ENCODE measurements at regions not wholly inside any gene's neighbourhood (a gene's known extent, or its start where the extent isn't known, plus 50 kb on each side); places are given as distances from the start of the nearest gene placed in this dataset.

- DNase-seq (ENCODE audit: low read depth in 1 of 2, low spot score in 1 of 2): no peak
These were observed 247.8 kb downstream of the CD83 start for GRCh38 chr6:14365393-14365792.

- DNase-seq (ENCODE audit: low read depth in 1 of 2, low spot score in 1 of 2): no peak
These were observed 248.7 kb downstream of the CD83 start for GRCh38 chr6:14366315-14366714.

DNA sequence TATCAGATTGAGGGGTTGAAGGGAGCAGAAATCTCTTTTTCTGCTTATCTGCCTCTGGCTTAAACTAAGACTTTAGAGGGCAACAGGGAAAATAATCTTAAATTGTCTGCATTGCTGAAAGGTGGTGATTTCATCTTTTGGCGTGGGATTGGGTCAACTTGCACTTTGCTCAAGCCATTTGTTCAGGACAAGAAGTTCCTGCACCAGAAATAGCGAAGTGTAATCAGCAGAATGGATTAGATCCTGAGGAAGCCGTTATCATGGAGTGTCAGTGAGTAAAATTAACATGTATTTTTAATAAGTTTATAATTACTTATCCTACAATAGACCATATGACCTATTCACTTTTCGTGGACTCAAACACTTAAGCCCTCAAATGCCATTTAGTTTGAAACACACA is 249.3 kb downstream of the CD83 start:
- DNase-seq (ENCODE audit: low read depth in 1 of 2, low spot score in 1 of 2): no peak

- no peak for DNase-seq (ENCODE audit: low read depth in 1 of 2, low spot score in 1 of 2)
These were observed 249.7 kb downstream of the CD83 start for GRCh38 chr6:14367296-14367695.

DNA sequence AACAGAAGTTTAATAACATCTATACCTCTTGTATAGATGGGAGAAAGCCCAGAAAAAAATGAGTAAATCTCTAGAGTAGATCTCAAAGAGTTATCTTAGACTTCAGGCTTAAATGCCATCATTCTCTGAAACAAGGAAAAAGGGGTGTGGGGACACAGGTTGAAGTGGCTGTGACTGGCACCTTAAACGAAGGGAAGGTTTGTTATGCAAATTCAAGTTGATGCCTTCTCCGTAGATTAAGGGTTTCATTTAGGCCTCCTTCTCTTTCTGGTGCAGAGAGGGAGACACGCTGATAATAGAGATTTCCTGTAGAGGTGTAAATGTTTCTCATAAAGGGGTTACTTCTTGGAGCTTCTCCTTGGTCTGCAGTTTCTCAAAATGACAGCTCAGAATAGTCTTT is 252.1 kb downstream of the CD83 start:
- no peak for DNase-seq (ENCODE audit: low read depth in 1 of 2, low spot score in 1 of 2)

- DNase-seq (ENCODE audit: low read depth in 1 of 2, low spot score in 1 of 2): no peak
These were observed 254.0 kb downstream of the CD83 start for GRCh38 chr6:14371530-14371929.

GRCh38 chr6:14372734-14373489 is 255.3 kb downstream of the CD83 start:
- no peak for DNase-seq (ENCODE audit: low read depth in 1 of 2, low spot score in 1 of 2)

- no peak for DNase-seq (ENCODE audit: low read depth in 1 of 2, low spot score in 1 of 2)
These were observed 256.3 kb downstream of the CD83 start for GRCh38 chr6:14373648-14374437.

GRCh38 chr6:14375930-14376329 is 258.4 kb downstream of the CD83 start:
- no peak for DNase-seq (ENCODE audit: low read depth in 1 of 2, low spot score in 1 of 2)

DNA sequence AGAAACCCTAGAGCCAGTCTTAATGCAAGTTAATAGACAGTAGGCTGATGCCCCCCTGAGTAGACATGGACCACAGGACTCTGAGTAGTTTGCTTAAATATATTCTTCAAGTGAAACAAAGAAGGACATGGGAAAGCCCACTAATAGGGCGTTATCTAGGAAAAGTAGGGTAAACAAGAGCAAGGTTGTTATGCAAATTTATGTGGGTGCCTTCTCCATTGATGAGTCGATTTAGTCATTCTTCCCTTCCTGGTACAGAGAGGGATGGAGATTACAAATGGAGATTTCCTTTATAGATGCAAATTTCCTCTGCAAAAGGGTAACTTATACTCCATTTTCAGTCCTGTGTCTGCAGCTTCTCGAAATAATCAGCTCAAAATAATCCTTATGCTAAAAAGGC is 262.0 kb downstream of the CD83 start:
- DNase-seq (ENCODE audit: low read depth in 1 of 2, low spot score in 1 of 2): no peak

- DNase-seq (ENCODE audit: low read depth in 1 of 2, low spot score in 1 of 2): no peak
These were observed 262.7 kb downstream of the CD83 start for GRCh38 chr6:14380086-14380820.

- DNase-seq (ENCODE audit: low read depth in 1 of 2, low spot score in 1 of 2): no peak
These were observed 263.6 kb downstream of the CD83 start for GRCh38 chr6:14380901-14381828.

- DNase-seq (ENCODE audit: low read depth in 1 of 2, low spot score in 1 of 2): no peak
These were observed 264.5 kb downstream of the CD83 start for GRCh38 chr6:14381829-14382677.

GRCh38 chr6:14382678-14383236 is 265.2 kb downstream of the CD83 start:
- no peak for DNase-seq (ENCODE audit: low read depth in 1 of 2, low spot score in 1 of 2)

- no peak for DNase-seq (ENCODE audit: low read depth in 1 of 2, low spot score in 1 of 2)
These were observed 266.0 kb downstream of the CD83 start for GRCh38 chr6:14383393-14384174.

DNA sequence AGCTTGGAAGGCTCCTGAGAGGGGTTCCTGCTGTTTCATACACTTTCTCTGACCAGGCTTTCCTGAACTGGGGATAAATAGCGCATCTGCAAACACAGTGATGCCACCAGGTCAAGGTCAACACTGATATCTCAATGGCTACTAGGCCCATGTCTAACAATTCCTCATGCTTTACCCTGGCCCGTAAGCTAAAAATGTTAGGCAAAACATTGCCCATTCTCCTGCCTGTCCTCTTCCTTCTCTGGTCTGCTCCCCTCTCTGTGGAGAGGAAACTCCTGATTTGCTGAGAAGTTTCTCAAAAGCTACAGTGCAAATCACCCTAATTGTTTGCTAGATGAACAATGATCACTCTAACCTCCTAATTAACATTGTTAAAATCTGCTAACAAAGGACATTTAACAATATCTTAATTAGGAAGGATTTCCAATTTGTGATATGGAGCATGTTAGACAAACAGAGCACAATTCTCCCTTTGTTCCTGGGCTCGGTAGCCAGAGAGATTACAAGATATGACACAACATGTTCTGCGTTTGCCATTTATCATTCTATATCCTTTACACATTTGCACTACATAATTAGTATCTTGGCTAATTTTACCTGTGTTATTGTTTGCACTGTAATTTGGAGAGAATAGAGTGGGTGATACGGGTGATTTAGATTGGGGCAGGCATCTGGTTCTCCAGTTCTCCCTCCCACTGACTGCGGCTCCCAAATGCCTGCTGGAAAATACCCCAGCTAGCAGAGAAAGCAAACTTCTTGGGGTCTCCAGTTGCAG is 266.8 kb downstream of the CD83 start:
- DNase-seq (ENCODE audit: low read depth in 1 of 2, low spot score in 1 of 2): no peak

- DNase-seq (ENCODE audit: low read depth in 1 of 2, low spot score in 1 of 2): no peak
These were observed 268.7 kb downstream of the CD83 start for GRCh38 chr6:14386263-14386662.

GRCh38 chr6:14386668-14387067 is 269.1 kb downstream of the CD83 start:
- DNase-seq (ENCODE audit: low read depth in 1 of 2, low spot score in 1 of 2): no peak
